NCI-H128 (cell line): ENCODE measurements at regions not wholly inside any gene's neighbourhood (a gene's known extent, or its start where the extent isn't known, plus 50 kb on each side); places are given as distances from the start of the nearest gene placed in this dataset.
"Not testable (repeated sequence)": the region's sequence is repeated elsewhere in the genome, so short reads cannot be mapped to it uniquely, and the experiment has no call there.

ENCODE experiments used
- DNase-seq: peaks from one replicate; lab custom pipeline; 2025; ENCODE audit not compliant: unreplicated experiment; lab: John Stamatoyannopoulos, UW

DNA sequence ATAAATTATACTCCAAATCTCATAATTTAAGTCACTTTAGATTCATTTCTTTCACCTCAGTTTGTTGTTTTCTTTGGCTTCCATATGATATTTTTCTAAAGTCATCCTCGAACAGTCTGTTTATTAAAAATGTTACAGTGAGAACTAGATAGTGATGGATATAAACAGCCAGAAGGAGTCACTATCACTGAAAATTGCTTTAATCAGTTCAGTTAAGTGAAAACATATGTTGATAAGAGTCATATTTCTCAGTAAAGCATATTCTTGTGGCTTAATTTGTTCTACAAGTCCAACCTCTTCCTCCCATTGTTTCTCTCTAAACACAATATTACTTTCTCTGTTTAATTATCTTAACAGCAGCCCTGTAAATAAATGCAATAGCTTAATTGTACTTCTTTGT is 427.5 kb upstream of the ALCAM start:
- DNase-seq, result no peak

DNA sequence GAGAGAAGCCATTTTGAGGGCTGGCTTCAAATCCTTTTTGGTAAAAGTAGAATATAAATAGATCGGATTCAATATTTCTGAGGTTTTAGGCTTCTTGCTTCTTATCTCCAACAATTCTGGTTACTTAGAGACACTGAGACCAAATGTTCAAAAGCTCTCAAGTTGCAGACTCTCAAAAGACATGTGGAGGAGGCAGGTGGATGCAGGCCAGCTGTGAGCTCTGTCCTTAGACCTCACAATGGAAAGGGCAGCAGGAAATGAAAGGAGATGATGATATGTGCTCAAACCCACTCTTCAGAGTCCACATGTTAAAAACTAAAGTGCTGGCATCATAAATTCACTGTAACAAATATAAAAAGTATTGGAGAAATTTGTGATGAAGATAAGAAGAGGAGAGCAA is 424.9 kb upstream of the ALCAM start:
- DNase-seq, result no peak

- DNase-seq, result no peak
Observed at GRCh38 chr3:104943974-104944373, 422.7 kb upstream of the ALCAM start.

DNA sequence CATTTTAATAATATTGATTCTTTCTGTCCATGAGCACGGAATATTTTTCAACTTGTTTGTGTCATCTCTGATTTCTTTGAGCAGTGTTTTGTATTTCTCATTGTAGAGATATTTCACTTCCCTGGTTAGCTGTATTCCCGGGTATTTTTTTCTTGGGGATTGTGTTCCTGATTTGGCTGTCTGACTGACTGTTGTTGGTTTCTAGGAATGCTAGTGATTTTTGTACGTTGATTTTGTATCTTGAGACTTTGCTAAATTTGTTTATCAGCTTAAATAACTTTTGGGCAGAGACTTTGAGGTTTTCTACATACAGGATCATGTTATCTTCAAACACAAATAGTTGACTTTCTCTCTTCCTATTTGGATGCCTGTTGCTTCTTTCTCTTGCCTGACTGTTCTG is 418.8 kb upstream of the ALCAM start:
- no peak for DNase-seq

DNA sequence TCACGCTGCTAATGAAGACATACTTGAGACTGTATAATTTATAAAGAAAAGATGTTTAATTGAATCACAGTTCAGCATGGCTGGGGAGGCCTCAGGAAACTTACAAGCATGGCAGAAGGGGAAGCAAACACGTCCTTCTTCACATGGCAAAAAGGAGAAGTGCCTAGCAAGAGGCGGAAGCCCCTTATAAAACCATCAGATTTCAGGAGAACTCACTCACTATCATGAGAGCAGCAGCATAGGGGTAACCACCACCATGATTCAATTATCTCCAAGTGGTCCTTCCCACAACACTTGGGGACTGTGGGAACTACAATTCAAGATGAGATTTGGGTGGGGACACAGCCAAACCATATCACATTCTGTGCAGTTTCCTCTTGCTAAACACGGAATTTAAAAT is 416.9 kb upstream of the ALCAM start:
- DNase-seq, result not testable (repeated sequence)

GRCh38 chr3:104951426-104951825 is 415.3 kb upstream of the ALCAM start:
- DNase-seq, result no peak

GRCh38 chr3:104952146-104952972 is 414.4 kb upstream of the ALCAM start:
- DNase-seq, result no peak

GRCh38 chr3:104956620-104957345 is 409.9 kb upstream of the ALCAM start:
- DNase-seq, result no peak

- no peak for DNase-seq
Observed at GRCh38 chr3:104960579-104960978, 406.1 kb upstream of the ALCAM start.

- no peak for DNase-seq
Observed at GRCh38 chr3:104961851-104962250, 404.9 kb upstream of the ALCAM start.

DNA sequence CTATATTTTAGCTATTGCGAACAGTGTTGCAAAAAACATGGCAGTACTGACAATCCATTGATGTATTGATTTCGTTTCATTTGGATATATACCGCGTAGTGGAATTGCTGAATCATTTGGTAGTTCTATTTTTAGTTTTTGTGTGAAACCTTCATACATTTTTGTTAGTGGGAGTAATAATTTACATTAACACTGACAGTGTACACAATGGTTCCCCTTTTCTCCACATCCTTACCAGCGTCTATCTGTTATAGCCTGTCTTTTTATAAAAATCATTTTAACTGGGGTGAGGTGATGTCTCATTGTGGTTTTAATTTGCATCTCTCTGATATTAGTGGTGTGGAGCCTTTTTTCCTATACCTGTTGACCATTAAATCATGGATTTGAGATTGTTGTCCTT is 392.4 kb upstream of the ALCAM start:
- no peak for DNase-seq

DNA sequence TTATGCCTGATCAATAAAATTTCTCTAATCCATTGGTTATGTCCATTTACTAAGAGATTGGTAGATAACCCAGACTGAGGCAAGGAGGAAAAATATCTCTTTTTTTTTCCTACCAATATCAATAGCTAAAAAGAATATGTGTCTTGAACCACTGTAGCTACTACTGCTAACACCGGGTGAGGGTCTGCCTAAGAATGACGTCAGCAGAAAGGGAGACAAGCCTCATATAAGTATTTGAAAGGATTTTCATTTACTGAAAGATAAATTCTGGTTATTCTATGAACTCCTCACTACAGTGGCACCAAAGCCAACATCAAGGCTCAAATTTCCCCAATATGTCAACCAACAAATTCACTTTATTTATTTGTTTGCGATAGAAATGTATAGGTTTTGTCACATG is 389.0 kb upstream of the ALCAM start:
- DNase-seq, result no peak

DNA sequence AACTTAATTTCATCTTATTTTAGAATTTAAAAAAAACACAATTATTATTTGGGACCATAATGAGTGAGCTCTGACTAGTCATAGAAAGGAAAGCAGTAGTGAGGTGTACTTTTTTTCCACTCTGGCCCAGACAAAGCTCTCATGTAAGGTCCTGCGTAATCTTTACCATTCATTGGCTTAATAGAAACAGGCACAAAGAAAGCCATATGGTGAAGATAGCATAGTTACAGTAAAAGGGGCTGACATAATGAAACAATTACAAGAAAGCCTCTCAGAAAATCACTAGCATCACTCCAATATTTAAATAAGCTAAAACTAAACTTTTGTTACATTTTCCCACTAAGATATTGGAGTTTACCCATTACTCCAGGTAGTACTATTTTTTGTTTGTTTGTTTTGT is 384.6 kb upstream of the ALCAM start:
- DNase-seq, result no peak

- no peak for DNase-seq
Observed at GRCh38 chr3:104987859-104988258, 378.9 kb upstream of the ALCAM start.

DNA sequence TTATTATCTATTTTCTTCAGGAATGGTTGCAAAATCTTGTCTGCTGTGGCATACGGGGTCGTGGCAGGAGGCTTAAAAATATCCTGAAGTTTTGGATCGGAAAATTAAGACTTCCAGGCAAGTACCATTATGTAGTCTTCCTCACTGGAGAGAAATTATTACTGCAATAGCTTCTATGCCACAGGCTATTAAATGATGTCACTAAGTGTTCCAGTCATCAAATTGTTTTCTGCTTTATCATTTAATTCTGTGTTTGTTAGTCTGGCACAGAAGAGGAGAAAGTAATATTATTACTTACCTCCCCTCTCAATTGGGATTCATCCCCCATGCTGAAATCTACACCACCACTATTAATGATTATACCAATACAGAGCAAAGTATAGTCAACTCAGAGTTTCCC is 378.2 kb upstream of the ALCAM start:
- no peak for DNase-seq

DNA sequence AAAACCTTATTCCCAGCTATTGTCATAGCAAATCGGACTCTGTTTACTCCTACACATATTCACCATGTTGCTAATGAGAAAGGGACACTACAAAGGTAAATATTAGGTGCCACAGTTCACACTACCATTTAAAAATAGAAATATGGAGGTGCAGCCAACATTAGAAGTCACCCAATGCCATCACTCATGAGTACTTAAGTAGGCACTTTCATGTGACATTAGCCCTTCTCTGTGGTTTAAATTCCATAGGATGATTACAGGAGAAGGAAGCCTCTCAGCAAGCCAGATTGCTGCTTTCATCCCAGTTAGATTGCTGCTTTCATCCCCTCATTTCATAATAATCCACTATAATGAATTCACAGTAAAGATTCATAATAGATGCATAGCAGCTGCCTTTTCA is 376.8 kb upstream of the ALCAM start:
- no peak for DNase-seq

- DNase-seq, result no peak
Observed at GRCh38 chr3:104990758-104991157, 376.0 kb upstream of the ALCAM start.

- no peak for DNase-seq
Observed at GRCh38 chr3:104992676-104993075, 374.0 kb upstream of the ALCAM start.

- DNase-seq, result no peak
Observed at GRCh38 chr3:105006164-105006563, 360.5 kb upstream of the ALCAM start.

- DNase-seq, result no peak
Observed at GRCh38 chr3:105013657-105014056, 353.1 kb upstream of the ALCAM start.

DNA sequence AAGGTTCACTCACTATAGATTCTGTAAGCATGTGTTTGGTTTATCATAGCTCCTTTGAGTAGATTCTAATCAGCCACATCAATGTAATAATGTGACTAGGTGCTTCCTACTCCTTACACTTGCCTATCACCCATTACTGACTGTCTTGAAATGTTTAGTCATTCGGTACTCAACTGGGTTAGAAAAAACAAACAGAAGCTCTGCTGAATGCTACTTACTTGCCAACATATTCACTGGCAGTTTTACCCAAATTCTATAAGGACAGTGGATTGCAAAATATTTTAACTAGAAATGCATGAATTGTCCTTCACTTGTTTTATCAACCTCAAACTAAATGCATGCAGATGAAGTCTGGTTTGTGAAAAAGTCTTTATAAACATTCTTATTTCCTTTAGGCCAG is 352.1 kb upstream of the ALCAM start:
- DNase-seq, result no peak

- no peak for DNase-seq
Observed at GRCh38 chr3:105022813-105023212, 343.9 kb upstream of the ALCAM start.

DNA sequence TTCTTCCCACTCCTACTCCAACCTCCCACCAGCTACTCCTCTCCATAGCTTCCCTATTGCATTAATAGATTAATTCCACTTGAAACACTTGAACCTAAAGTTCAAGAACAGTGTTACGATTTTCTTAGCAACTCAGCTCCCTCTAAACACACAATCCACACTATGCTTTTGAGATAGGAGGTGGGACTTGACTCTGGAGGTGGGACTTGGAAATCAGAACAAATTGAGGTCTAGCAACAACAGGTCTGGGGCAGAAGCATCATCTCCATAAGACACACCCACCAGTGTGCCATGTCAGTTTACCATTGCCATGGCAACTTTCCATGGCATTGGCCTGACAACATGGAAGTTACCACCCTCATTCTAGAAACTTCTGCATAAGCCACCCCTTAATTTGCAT is 336.5 kb upstream of the ALCAM start:
- DNase-seq, result no peak
